Caco-2 (cell line): ENCODE measurements at regions not wholly inside any gene's neighbourhood (a gene's known extent, or its start where the extent isn't known, plus 50 kb on each side); places are given as distances from the start of the nearest gene placed in this dataset.

ENCODE experiments used
- BruUV-seq: library from RNA; stranded (reverse); fragments of 400-500 nt; replicated peaks from 2 replicates; lab custom pipeline; 2021; lab: Mats Ljungman, UMichigan
- CTCF ChIA-PET: fragments of 300-600 bp; sonication (Branson Sonifier 250); formaldehyde crosslinking; loops from one replicate; lab custom pipeline; 2022; ENCODE audit warnings: antibody characterized with exemption; lab: Charles Lee
- POLR2A ChIA-PET: fragments of 300-600 bp; sonication (Branson Sonifier 250); formaldehyde crosslinking; loops from one replicate; lab custom pipeline; 2022; ENCODE audit warnings: antibody characterized with exemption; lab: Charles Lee
- DNase-seq, 2 experiments: peaks; one replicate each; pipeline versions ENCODE4 v3.0.0 to v3.0.0-alpha.2; 2020 to 2022
- H3K27me3 ChIP-seq: replicated peaks from 2 replicates; pipeline ENCODE4 v1.6.0; 2011; ENCODE audit warnings: low read length; ENCODE audit not compliant: control insufficient read depth, insufficient read depth
- H3K36me3 ChIP-seq: 2 replicates; pipeline ENCODE4 v1.5.1; 2011; ENCODE audit warnings: low read length; ENCODE audit not compliant: control insufficient read depth, insufficient read depth
- H3K4me1 ChIP-seq: fragments of 250-450 bp; sonication (Bioruptor Pico); 2 replicates; pipeline ENCODE4 v1.5.1; 2020; ENCODE audit warnings: mild to moderate bottlenecking
- H3K4me3 ChIP-seq: 2 replicates; pipeline ENCODE4 v1.5.1; 2011; ENCODE audit warnings: low read depth, mild to moderate bottlenecking, control low read depth, low read length
- H3K9me3 ChIP-seq: fragments of 250-450 bp; sonication (Bioruptor Pico); 2 replicates; pipeline ENCODE4 v1.5.1; 2020; ENCODE audit warnings: mild to moderate bottlenecking, moderate library complexity
- H3K27ac Mint-ChIP-seq: one replicate; pipeline ENCODE4 v1.8.0; 2022; ENCODE audit warnings: mixed read lengths; ENCODE audit not compliant: unreplicated experiment
- H3K27me3 Mint-ChIP-seq: one replicate; pipeline ENCODE4 v1.8.0; 2022; ENCODE audit warnings: mixed read lengths; ENCODE audit not compliant: insufficient read depth, unreplicated experiment
- H3K36me3 Mint-ChIP-seq: one replicate; pipeline ENCODE4 v1.8.0; 2022; ENCODE audit warnings: mild to moderate bottlenecking, mixed read lengths; ENCODE audit not compliant: insufficient read depth, unreplicated experiment
- H3K4me1 Mint-ChIP-seq: one replicate; pipeline ENCODE4 v1.8.0; 2022; ENCODE audit warnings: low read depth, mixed read lengths; ENCODE audit not compliant: unreplicated experiment
- H3K4me3 Mint-ChIP-seq: one replicate; pipeline ENCODE4 v1.8.0; 2022; ENCODE audit warnings: mild to moderate bottlenecking, moderate library complexity, mixed read lengths; ENCODE audit not compliant: unreplicated experiment
- H3K9me3 Mint-ChIP-seq: one replicate; pipeline ENCODE4 v1.8.0; 2022; ENCODE audit warnings: mixed read lengths; ENCODE audit not compliant: unreplicated experiment
- CTCF ChIP-seq, 2 experiments: fragments of 200-600 bp in 1 of 2; IDR thresholded peaks; 1 replicate in 1 of 2; 2 replicates in 1 of 2; pipeline versions ENCODE4 v1.5.1 to v1.8.0; 2011 to 2022; ENCODE audit warnings: antibody characterized with exemption in 1 of 2, control low read depth in 1 of 2, inconsistent platforms in 1 of 2, low read depth in 1 of 2, low read length in 1 of 2, mild to moderate bottlenecking in 1 of 2, moderate library complexity in 1 of 2; ENCODE audit not compliant: insufficient read depth in 1 of 2, severe bottlenecking in 1 of 2, unreplicated experiment in 1 of 2
- intact Hi-C: fragments of 100-400 bp; cut with micrococcal nuclease; formaldehyde crosslinking; loops from one replicate; pipeline ENCODE4 v1.10.0; 2022; ENCODE audit not compliant: unreplicated experiment

GRCh38 chr3:82783194-82783593 lies 1021.7 kb upstream of the GBE1 start:
- H3K4me1 Mint-ChIP-seq = no peaks in the 10 kb centered on the region
- no peak overlapping the region for H3K4me3 Mint-ChIP-seq
- Histone ChIP-seq H3K9me3 (no peaks in the 10 kb centered on the region), H3K4me1 (no peaks in the 10 kb centered on the region), H3K4me3 (no peak overlapping the region), H3K36me3 (no peaks in the 10 kb centered on the region), H3K27me3 (no peaks in the 10 kb centered on the region)
- no peaks in the 10 kb centered on the region for H3K9me3 Mint-ChIP-seq
- no TSS peak for BruUV-seq
- no peak for TF ChIP-seq CTCF (IDR thresholded peaks at IDR 0.05; ENCODE audit: insufficient read depth in 1 of 2, low read depth in 1 of 2, low read length in 1 of 2, severe bottlenecking in 1 of 2, unreplicated experiment in 1 of 2)
- H3K27ac Mint-ChIP-seq = no peak overlapping the region
- no peaks in the 10 kb centered on the region for H3K27me3 Mint-ChIP-seq
- ChIA-PET CTCF (no interaction called here), POLR2A (no interaction called here)
- no peak for DNase-seq
- intact Hi-C loops = no loop called here
- H3K36me3 Mint-ChIP-seq = no peaks in the 10 kb centered on the region

DNA sequence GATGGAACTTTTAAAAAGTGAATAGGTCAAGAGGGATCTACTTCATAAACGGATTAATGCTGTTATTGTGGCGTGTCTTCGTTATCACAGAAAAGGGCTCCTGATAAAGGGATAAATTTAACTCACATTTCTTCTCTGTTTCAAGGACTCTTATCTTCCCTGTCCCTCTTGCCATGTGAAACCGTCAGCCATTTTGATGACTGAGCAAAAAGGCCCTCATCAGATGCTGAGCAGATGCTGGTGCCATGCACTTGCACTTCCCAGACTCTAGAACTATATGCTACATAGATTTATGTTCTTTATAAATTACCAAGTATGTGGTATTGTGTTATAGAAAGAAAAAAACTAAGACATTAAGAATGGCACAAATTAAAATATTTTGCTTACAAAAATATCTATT lies 1011.8 kb upstream of the GBE1 start:
- no peak overlapping the region for H3K27ac Mint-ChIP-seq

DNA sequence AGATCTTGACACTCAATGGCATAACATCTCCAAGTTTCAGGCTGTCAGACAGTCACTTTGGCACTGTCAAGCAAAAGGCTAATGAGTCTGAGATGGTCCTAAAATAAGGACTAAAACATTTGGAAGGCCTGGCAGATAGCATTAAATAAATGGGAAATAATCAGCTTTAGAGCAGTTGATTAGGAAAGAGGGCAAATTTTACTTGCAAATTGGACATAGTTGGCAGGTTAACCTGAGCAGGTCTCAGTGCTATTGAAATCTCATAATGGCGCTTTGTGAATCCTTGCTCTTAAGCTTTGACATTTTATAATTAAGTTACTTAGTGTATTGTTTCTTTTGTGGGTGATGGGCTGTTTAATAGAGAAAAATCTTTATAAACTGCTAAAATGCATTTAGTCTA lies 1003.1 kb upstream of the GBE1 start:
- Histone ChIP-seq H3K9me3 (no peaks in the 10 kb centered on the region), H3K4me3 (no peak overlapping the region), H3K4me1 (no peaks in the 10 kb centered on the region), H3K27me3 (no peaks in the 10 kb centered on the region), H3K36me3 (no peaks in the 10 kb centered on the region)
- ChIA-PET CTCF (no interaction called here), POLR2A (no interaction called here)
- Mint-ChIP-seq H3K9me3 (no peaks in the 10 kb centered on the region), H3K36me3 (no peaks in the 10 kb centered on the region), H3K27ac (no peak overlapping the region), H3K4me3 (no peak overlapping the region), H3K4me1 (no peaks in the 10 kb centered on the region), H3K27me3 (peaks cover 3% of the 10 kb centered on the region)
- BruUV-seq = no TSS peak
- TF ChIP-seq CTCF (IDR thresholded peaks at IDR 0.05; ENCODE audit: insufficient read depth in 1 of 2, low read depth in 1 of 2, low read length in 1 of 2, severe bottlenecking in 1 of 2, unreplicated experiment in 1 of 2) = no peak
- intact Hi-C loops = no loop called here
- no peak for DNase-seq

More for the DNA sequence above, 1011.8 kb upstream of the GBE1 start:
- H3K4me3 ChIP-seq = no peak overlapping the region
- Mint-ChIP-seq H3K36me3 (no peaks in the 10 kb centered on the region), H3K27me3 (peaks cover 2% of the 10 kb centered on the region), H3K4me3 (no peak overlapping the region), H3K4me1 (no peaks in the 10 kb centered on the region), H3K9me3 (no peaks in the 10 kb centered on the region)
- H3K4me1 ChIP-seq = no peaks in the 10 kb centered on the region
- TF ChIP-seq CTCF (IDR thresholded peaks at IDR 0.05; ENCODE audit: insufficient read depth in 1 of 2, low read depth in 1 of 2, low read length in 1 of 2, severe bottlenecking in 1 of 2, unreplicated experiment in 1 of 2) = no peak
- POLR2A ChIA-PET = no interaction called here
- CTCF ChIA-PET = no interaction called here
- no peaks in the 10 kb centered on the region for H3K27me3 ChIP-seq
- no TSS peak for BruUV-seq
- no peak for DNase-seq
- intact Hi-C loops = no loop called here
- no peaks in the 10 kb centered on the region for H3K36me3 ChIP-seq
- H3K9me3 ChIP-seq = no peaks in the 10 kb centered on the region
